Panc1 (cell line): ENCODE measurements at regions not wholly inside any gene's neighbourhood (a gene's known extent, or its start where the extent isn't known, plus 50 kb on each side); places are given as distances from the start of the nearest gene placed in this dataset.

Source experiments
- ATAC-seq: fragments of 200-7000 bp; cut with Tn5 transposase; 2 replicates; pipeline ENCODE4 v1.9.1; 2020; ENCODE audit warnings: mild to moderate bottlenecking, moderate library complexity
- BruUV-seq: library from RNA; stranded (reverse); fragments of 400-500 nt; replicated peaks from 2 replicates; lab custom pipeline; 2021; lab: Mats Ljungman, UMichigan
- CTCF ChIA-PET: fragments of 300-600 bp; sonication (Branson Sonifier 250); formaldehyde crosslinking; loops from one replicate; lab custom pipeline; 2022; ENCODE audit warnings: antibody characterized with exemption; lab: Charles Lee
- POLR2A ChIA-PET: fragments of 300-600 bp; sonication (Branson Sonifier 250); formaldehyde crosslinking; loops from one replicate; lab custom pipeline; 2022; ENCODE audit warnings: antibody characterized with exemption; lab: Charles Lee
- DNase-seq: peaks from one replicate; pipeline ENCODE4 v3.0.0-alpha.2; 2010; ENCODE audit warnings: low read depth, low spot score
- H3K27ac ChIP-seq: 2 replicates; pipeline ENCODE4 v1.5.1; 2011; ENCODE audit warnings: mild to moderate bottlenecking, low read length, inconsistent platforms
- H3K27me3 ChIP-seq: fragments of 200-500 bp; sonication (Bioruptor generic); 2 replicates; pipeline ENCODE4 v1.6.0; 2014; ENCODE audit warnings: low read length, inconsistent platforms; ENCODE audit not compliant: control insufficient read depth, insufficient read depth
- H3K36me3 ChIP-seq: fragments of 200-500 bp; sonication (Bioruptor generic); 2 replicates; pipeline ENCODE4 v1.5.1; 2014; ENCODE audit warnings: inconsistent platforms, mild to moderate bottlenecking, low read length, moderate library complexity; ENCODE audit not compliant: control insufficient read depth, insufficient read depth
- H3K4me1 ChIP-seq: 2 replicates; pipeline ENCODE4 v1.5.1; 2011; ENCODE audit warnings: inconsistent platforms, mild to moderate bottlenecking, low read length, moderate library complexity; ENCODE audit not compliant: control insufficient read depth, insufficient read depth
- H3K4me3 ChIP-seq, 2 experiments: 2 replicates each; pipeline ENCODE4 v1.5.1; 2011 to 2012; ENCODE audit warnings: low read depth in 2 of 2, low read length in 2 of 2, mild to moderate bottlenecking in 2 of 2, inconsistent platforms in 1 of 2, moderate library complexity in 1 of 2
- H3K9me3 ChIP-seq: fragments of 200-500 bp; sonication (Bioruptor generic); 2 replicates; pipeline ENCODE4 v1.5.1; 2014; ENCODE audit warnings: low read depth, mild to moderate bottlenecking, inconsistent platforms, low read length, moderate library complexity; ENCODE audit not compliant: control insufficient read depth, insufficient read depth
- CTCF ChIP-seq: fragments of 450-650 bp; IDR thresholded peaks from 2 replicates; pipeline ENCODE4 v1.5.1; 2017; ENCODE audit warnings: mild to moderate bottlenecking
- POLR2AphosphoS5 ChIP-seq: IDR thresholded peaks from 2 replicates; pipeline ENCODE4 v1.6.1; 2012; ENCODE audit warnings: mild to moderate bottlenecking, low read depth, low read length, moderate library complexity
- REST ChIP-seq, 2 experiments: IDR thresholded peaks; 2 replicates each; pipeline ENCODE4 v1.6.1; 2011 to 2012; ENCODE audit warnings: low read depth in 2 of 2, control low read depth in 1 of 2, low read length in 1 of 2, mild to moderate bottlenecking in 1 of 2, moderate library complexity in 1 of 2; ENCODE audit not compliant: insufficient read depth in 1 of 2
- SIN3A ChIP-seq: IDR thresholded peaks from 2 replicates; pipeline ENCODE4 v1.6.1; 2012; ENCODE audit warnings: low read depth, mild to moderate bottlenecking, low read length, moderate library complexity, borderline replicate concordance; ENCODE audit not compliant: insufficient read depth
- TCF7L2 ChIP-seq: IDR thresholded peaks from 2 replicates; pipeline ENCODE4 v1.6.1; 2011; ENCODE audit warnings: mild to moderate bottlenecking, low read depth, low read length, inconsistent platforms
- in situ Hi-C: cut with HindIII; loops from 2 replicates; pipeline ENCODE4 v1.10.0; 2016; ENCODE audit warnings: low sequenced_read_pairs, low pct_unique_long_range_greater_than_20kb
- intact Hi-C: fragments of 100-400 bp; cut with micrococcal nuclease; formaldehyde crosslinking; loops from one replicate; pipeline ENCODE4 v1.10.0; 2022; ENCODE audit not compliant: unreplicated experiment

DNA sequence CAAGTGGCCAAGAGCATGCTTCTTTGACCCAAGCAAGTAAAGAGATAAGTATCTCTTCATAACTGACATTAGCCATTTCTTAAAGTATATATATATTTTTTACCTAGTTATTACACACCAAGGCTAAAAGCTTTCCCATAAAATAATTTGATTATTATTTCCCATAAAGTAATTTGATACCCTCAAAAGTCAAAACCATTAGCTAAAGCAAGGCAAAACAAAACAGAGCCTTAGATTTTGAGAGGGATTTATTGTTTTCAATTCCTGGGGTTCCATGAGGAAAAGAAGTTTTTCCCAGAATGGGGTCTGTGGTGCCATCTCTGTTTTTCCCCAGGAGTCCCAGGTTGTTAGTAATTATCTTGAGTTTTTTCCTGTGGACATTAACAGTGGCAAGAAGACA is 125.5 kb upstream of the NUDT4 start:
- H3K27me3 ChIP-seq, result no peaks in the 10 kb centered on the region
- H3K4me3 ChIP-seq, result no peak overlapping the region
- H3K27ac ChIP-seq, result no peak overlapping the region
- H3K36me3 ChIP-seq, result no peaks in the 10 kb centered on the region
- TF ChIP-seq SIN3A (no peak), CTCF (no peak), REST (IDR thresholded peaks at IDR 0.05; ENCODE audit: insufficient read depth in 1 of 2, low read depth in 2 of 2, low read length in 1 of 2) (no peak), POLR2AphosphoS5 (no peak), TCF7L2 (no peak)
- no peaks in the 10 kb centered on the region for H3K4me1 ChIP-seq
- ChIA-PET CTCF (no interaction called here), POLR2A (no interaction called here)
- ATAC-seq, result no peak
- in situ Hi-C loops (no loop called here), intact Hi-C loops (no loop called here)
- no peak for DNase-seq
- BruUV-seq, result no TSS peak
- H3K9me3 ChIP-seq, result peaks cover 5% of the 10 kb centered on the region; the same call in 1 of the 2 replicates

- Histone ChIP-seq H3K27me3 (no peaks in the 10 kb centered on the region), H3K9me3 (peaks cover 5% of the 10 kb centered on the region; the same call in 1 of the 2 replicates), H3K36me3 (no peaks in the 10 kb centered on the region), H3K4me1 (no peaks in the 10 kb centered on the region), H3K27ac (no peak overlapping the region), H3K4me3 (no peak overlapping the region)
- CTCF ChIA-PET, result no interaction called here
- no peak for ATAC-seq
- no peak for TF ChIP-seq SIN3A
- no peak for TF ChIP-seq REST (IDR thresholded peaks at IDR 0.05; ENCODE audit: insufficient read depth in 1 of 2, low read depth in 2 of 2, low read length in 1 of 2)
- TF ChIP-seq TCF7L2, result no peak
- TF ChIP-seq CTCF, result no peak
- no peak for TF ChIP-seq POLR2AphosphoS5
- intact Hi-C loops, result no loop called here
- in situ Hi-C loops, result no loop called here
- no TSS peak for BruUV-seq
- DNase-seq, result no peak
- POLR2A ChIA-PET, result no interaction called here
Measured at GRCh38 chr12:93254911-93255310, 122.8 kb upstream of the NUDT4 start.
